ENCODE measurements at regions not wholly inside any gene's neighbourhood (a gene's known extent, or its start where the extent isn't known, plus 50 kb on each side); places are given as distances from the start of the nearest gene placed in this dataset.

- no TSS peak for BruUV-seq (replicated peaks)
- no peak overlapping the region for H3K4me2 ChIP-seq (ENCODE audit: insufficient read depth, low read length)
- no peak for FAIRE-seq
- H3K9me3 ChIP-seq (replicated peaks; ENCODE audit: control insufficient read depth, insufficient read depth, low read length): no peaks in the 10 kb centered on the region
- H3K4me1 ChIP-seq (ENCODE audit: control insufficient read depth, extremely low read depth, insufficient read depth, low read length): no peaks in the 10 kb centered on the region
- no peak overlapping the region for H3K4me3 ChIP-seq (replicated peaks in 1 of 3; ENCODE audit: insufficient read depth in 1 of 3, low read depth in 1 of 3, low read length in 3 of 3)
- no peak for TF ChIP-seq MYC (IDR thresholded peaks at IDR 0.05; ENCODE audit: low read depth, low read length)
- TF ChIP-seq FOS (IDR thresholded peaks at IDR 0.05; ENCODE audit: borderline replicate concordance, insufficient read depth, low read length): no peak
- TF ChIP-seq EZH2 (IDR thresholded peaks at IDR 0.05; ENCODE audit: borderline replicate concordance, low read depth, low read length, severe bottlenecking): no peak
- no peak for TF ChIP-seq JUN (IDR thresholded peaks at IDR 0.05; ENCODE audit: borderline replicate concordance, insufficient read depth, insufficient read length, low read depth)
- no peak for TF ChIP-seq POLR2A (IDR thresholded peaks at IDR 0.05; ENCODE audit: low read depth, low read length)
- TF ChIP-seq MAX (IDR thresholded peaks at IDR 0.05; ENCODE audit: insufficient read depth, insufficient read length): no peak
- TF ChIP-seq GATA2 (IDR thresholded peaks at IDR 0.05; ENCODE audit: insufficient read depth, insufficient read length, low read depth, low read length): no peak
- no peak for TF ChIP-seq CTCF (IDR thresholded peaks at IDR 0.05; ENCODE audit: extremely low read depth in 1 of 2, insufficient read depth in 1 of 2, low read depth in 1 of 2, low read length in 2 of 2)
- TF ChIP-seq POLR2AphosphoS5 (IDR thresholded peaks at IDR 0.05; ENCODE audit: insufficient read depth, low read depth, low read length): no peak
- no peaks in the 10 kb centered on the region for H3K27me3 ChIP-seq (ENCODE audit: control insufficient read depth in 2 of 2, insufficient read depth in 2 of 2, low read length in 2 of 2)
- H3K36me3 ChIP-seq (ENCODE audit: control insufficient read depth in 2 of 2, extremely low read depth in 1 of 2, insufficient read depth in 2 of 2, low read length in 2 of 2): no peaks in the 10 kb centered on the region
- no peak overlapping the region for H3K9ac ChIP-seq (replicated peaks; ENCODE audit: extremely low read depth, insufficient read depth, low read length)
- ChIA-PET POLR2A (no interaction called here), CTCF (no interaction called here)
- dilution Hi-C loops (cut with MboI; ENCODE audit: extremely low pct_ligation_motif_present, low sequenced_read_pairs): no loop called here
- no peak overlapping the region for H3K27ac ChIP-seq (ENCODE audit: insufficient read depth, low read depth, low read length)
- no peak for DNase-seq (ENCODE audit: low read depth, low spot score)
- H4K20me1 ChIP-seq (replicated peaks; ENCODE audit: control insufficient read depth, extremely low read depth, insufficient read depth, low read length): no peaks in the 10 kb centered on the region
- no peak overlapping the region for H2AFZ ChIP-seq (ENCODE audit: low read depth, low read length)
- no peaks in the 10 kb centered on the region for H3K9me1 ChIP-seq (replicated peaks; ENCODE audit: control insufficient read depth, extremely low read depth, insufficient read depth, low read length)
- intact Hi-C loops (cut with micrococcal nuclease): no loop called here
- no peaks in the 10 kb centered on the region for H3K79me2 ChIP-seq (ENCODE audit: control insufficient read depth, insufficient read depth, low read length)
These were observed 381.9 kb downstream of the KCNJ3 start for GRCh38 chr2:155080373-155080772.
